HG03064 (cell line): ENCODE measurements at regions not wholly inside any gene's neighbourhood (a gene's known extent, or its start where the extent isn't known, plus 50 kb on each side); places are given as distances from the start of the nearest gene placed in this dataset.
"Not testable (repeated sequence)": the region's sequence is repeated elsewhere in the genome, so short reads cannot be mapped to it uniquely, and the experiment has no call there.

Experiments used
- ATAC-seq: cut with Tn5 transposase; IDR thresholded peaks from one replicate; pipeline ENCODE4 v1.9.1; 2021; ENCODE audit warnings: low read depth; ENCODE audit not compliant: unreplicated experiment

DNA sequence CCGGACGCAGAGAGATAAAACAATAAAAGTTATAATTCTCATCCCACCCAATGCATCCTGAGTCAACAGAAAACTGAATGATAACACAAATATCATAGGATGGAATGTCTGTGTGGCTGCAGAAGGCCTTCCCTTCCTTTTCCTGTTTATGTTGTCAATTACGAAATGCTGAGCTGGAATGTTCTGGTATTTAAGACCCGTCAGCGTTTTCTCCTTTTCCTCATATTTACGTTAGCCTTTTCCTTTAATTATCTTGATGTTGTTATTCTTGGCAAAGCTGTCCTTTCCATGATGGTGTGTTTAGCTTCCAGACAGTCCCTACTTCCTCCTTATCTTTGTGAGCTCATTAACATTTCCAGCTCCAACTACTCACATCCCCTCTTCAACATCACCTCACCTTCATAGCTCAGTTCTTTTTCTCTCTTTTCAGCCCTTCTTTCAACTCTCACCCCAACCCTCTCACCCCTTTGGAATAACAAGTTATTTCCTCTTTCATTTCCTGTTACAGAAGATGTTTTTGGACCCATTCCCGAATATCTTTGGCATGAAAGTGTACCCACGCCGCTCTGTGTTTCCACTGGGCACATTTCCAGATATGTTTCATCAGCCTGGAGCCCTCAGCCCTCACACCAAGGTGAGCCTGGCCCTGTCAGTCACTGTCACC, 221.6 kb downstream of the NR2F1-AS1 start:
- no peak for ATAC-seq

- no peak for ATAC-seq
These were observed 222.8 kb downstream of the NR2F1-AS1 start for GRCh38 chr5:93358176-93358575.

DNA sequence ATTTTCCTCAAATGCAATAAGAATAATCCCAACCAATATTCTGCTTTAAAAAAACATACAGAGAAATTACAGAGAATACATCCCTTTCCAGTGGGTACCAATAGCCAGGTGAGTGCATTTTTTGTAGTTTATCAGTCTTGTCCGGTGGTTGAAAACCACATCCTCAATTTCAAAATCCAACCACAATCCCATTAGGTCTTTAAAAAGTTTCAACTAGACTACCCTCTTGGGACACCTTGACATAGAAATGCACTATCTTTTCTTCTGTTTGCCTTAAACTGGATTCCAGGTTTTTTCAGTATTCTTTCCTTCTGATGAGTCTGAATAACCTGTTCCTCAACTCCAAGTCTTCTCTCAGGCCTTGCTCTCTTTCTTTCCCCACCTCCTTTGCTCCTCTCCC, 223.3 kb downstream of the NR2F1-AS1 start:
- no peak for ATAC-seq

GRCh38 chr5:93355691-93356090, 225.3 kb downstream of the NR2F1-AS1 start:
- ATAC-seq: no peak

- no peak for ATAC-seq
These were observed 228.8 kb downstream of the NR2F1-AS1 start for GRCh38 chr5:93352186-93352585.

DNA sequence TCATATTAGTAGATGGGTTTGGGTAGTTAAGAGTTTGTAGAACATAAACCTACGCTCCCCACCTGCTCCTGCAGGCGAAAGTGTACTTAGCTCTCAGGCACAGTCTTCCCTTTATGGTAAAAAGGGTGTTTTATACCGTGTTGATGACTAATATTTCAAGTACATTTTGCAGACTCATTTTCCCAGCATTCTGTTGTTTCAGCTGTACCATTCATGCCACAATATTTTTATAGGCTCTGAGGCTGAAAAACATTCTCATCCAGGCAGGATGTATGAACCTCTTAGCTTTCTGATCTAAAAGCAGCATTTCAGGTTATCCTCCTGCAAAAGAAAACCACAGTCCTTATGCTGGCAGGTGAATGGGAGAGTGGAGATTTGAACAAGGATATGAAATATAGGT, 231.4 kb downstream of the NR2F1-AS1 start:
- ATAC-seq: no peak

DNA sequence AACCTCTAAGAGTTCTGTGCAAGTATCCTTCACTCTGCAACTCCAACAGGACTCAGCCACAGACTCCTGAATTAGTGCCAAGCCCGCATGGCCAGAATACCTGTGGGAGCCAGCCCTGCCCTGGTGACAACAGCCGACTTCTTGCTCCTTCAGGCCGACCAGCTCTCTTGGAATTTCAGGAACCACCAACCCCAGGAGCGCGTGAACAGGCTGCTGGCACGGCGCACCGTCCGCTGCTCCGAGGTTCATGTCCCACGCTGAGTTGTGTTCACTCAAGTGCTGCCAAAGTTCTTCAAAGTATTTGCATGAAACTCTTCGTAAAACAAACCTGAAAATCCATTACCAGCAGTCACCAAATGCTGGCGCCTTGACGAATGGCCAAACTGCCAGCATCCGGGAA, 232.8 kb downstream of the NR2F1-AS1 start:
- ATAC-seq: no peak

- not testable (repeated sequence) for ATAC-seq
These were observed 234.2 kb downstream of the NR2F1-AS1 start for GRCh38 chr5:93346850-93347249.

DNA sequence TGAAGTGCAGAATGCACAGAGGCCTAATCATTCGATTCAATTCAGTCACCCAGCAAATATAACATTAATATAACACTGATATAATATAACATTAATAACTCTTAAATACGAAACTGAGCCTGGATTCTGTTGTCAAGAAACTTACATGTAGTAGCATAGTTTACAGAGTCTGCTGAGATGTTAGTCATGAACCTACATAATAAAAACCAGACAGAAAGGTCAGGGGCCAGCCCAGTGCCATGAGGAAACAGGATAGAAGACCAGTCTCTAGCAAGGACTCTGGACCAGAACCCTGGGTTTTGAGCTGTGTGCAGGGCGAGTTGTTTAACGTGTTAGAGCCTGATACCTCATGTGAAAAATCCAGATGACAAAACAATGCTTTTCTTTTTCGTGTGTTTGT, 234.7 kb downstream of the NR2F1-AS1 start:
- ATAC-seq: no peak

GRCh38 chr5:93343570-93343969, 237.4 kb downstream of the NR2F1-AS1 start:
- no peak for ATAC-seq

DNA sequence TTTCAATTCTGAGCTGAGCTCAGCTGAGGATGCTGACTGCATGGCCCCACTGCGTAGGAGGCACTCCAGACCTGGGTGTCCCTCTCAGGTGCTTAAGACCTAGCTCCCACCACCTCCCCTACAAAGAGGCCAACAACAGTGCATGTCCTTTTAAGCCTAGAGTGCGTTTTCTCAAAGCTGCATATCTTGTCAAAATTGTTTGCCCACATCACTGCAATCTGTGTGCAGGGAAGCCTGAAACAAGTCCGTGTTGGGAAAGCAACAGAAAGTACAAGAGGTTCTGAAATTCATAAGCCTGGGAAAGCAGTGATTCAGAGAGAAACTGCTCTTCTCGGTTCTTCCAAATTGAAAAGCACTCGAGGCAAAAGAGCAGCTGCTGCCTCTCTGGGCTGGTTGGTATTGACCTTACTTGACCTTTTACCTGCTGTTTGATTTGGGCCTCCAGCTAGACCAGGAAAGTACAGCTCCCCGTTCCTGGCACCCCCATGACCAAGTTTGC, 238.4 kb downstream of the NR2F1-AS1 start:
- ATAC-seq: no peak

- ATAC-seq: no peak
These were observed 240.1 kb downstream of the NR2F1-AS1 start for GRCh38 chr5:93340881-93341280.

GRCh38 chr5:93337138-93337537, 243.9 kb downstream of the NR2F1-AS1 start:
- ATAC-seq: no peak

GRCh38 chr5:93336330-93337110, 244.5 kb downstream of the NR2F1-AS1 start:
- no peak for ATAC-seq

DNA sequence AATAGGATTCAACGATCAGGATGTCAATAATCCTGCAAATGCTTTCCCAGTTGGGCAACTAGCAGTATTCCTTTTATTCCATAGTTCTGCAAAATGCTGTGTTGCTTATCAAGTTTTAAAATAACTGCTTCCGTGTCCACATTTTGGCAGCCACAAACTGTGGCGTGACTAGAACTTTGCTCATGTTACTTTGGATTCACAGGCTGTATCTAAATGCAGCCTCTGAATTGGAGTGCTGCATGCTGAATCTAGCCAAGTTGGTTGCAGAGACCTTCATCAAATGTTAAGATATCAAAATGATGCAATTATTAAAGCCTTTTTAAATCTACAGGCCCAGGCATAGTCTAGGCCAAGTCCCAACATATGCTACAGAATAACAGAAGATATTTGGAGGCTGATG, 249.2 kb downstream of the NR2F1-AS1 start:
- ATAC-seq: no peak

DNA sequence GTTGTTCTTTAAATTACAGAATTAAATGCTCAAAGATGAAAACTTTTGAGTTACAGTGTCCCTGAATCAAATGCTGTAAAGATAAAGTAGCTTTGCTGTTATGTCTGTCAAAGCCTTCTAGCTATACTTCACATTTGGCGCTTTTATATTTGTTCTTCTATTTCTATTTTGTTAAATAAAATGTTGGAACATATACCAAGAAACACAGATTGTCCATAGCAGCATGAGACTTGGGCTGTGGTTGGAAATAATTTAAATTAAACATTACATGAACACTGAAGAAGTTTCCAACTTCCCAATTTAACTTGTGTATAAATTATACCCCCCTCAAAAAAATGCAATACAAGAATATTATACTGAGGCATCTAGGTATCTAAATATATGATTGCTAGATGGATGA, 249.8 kb downstream of the NR2F1-AS1 start:
- no peak for ATAC-seq

- ATAC-seq: no peak
These were observed 250.5 kb downstream of the NR2F1-AS1 start for GRCh38 chr5:93330506-93330905.

DNA sequence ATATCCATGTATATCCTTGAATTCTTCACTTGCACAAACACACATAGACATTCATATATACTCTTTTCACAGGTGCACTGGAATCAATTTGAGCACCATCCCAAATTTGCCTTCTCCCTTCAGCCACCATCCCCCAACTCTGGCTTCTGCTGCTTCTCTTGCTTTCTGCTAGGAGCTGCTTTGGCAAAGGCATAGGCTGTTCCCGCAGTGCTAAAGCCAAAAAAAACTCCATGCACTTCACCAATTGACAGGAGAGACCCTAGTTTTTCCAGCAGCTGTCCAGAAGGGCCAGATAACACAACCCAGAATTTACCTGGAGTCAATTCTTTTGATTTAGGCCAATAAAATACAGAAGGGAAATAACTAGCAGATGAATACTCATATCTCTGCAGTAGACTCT, 251.3 kb downstream of the NR2F1-AS1 start:
- no peak for ATAC-seq

DNA sequence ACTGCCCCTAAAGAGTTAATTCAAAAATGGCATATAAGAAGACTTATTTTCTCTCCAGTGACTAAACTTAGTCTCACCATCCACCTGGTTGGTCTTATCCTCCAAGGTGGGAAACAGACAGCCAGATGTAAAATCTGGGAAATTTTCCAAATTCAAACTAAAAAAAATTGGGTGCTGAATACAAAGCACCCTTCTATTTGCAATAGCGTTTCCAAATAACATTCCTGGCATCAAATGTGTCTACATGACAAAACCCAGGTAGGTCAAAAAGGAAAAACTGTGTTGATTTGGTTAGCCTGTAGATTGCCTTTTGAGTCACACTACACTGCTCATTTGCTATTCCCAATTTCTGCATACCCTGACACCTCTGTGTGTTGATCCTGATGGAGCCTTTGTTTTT, 252.2 kb downstream of the NR2F1-AS1 start:
- ATAC-seq: no peak

DNA sequence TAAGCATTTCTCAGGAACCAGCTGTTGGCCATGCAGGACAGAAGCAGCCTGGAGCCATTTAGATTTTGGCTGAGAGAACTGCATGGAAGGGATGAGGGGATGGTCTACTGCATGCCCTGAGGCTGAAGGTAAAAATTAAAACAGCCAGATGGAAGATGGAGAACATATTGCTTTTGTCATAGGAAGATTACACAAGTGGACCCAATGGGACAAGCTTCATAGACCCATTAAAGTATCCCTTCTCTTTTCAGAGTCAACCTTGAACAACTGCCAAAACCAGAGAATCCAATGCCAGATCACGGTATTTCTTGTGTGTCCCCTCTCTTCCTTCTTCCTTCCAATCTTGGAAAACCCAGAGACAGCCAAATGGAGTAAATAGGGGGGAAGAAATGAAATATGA, 253.4 kb downstream of the NR2F1-AS1 start:
- no peak for ATAC-seq

GRCh38 chr5:93325946-93326345, 255.1 kb downstream of the NR2F1-AS1 start:
- no peak for ATAC-seq
